ENCODE measurements at regions not wholly inside any gene's neighbourhood (a gene's known extent, or its start where the extent isn't known, plus 50 kb on each side); places are given as distances from the start of the nearest gene placed in this dataset.

DNA sequence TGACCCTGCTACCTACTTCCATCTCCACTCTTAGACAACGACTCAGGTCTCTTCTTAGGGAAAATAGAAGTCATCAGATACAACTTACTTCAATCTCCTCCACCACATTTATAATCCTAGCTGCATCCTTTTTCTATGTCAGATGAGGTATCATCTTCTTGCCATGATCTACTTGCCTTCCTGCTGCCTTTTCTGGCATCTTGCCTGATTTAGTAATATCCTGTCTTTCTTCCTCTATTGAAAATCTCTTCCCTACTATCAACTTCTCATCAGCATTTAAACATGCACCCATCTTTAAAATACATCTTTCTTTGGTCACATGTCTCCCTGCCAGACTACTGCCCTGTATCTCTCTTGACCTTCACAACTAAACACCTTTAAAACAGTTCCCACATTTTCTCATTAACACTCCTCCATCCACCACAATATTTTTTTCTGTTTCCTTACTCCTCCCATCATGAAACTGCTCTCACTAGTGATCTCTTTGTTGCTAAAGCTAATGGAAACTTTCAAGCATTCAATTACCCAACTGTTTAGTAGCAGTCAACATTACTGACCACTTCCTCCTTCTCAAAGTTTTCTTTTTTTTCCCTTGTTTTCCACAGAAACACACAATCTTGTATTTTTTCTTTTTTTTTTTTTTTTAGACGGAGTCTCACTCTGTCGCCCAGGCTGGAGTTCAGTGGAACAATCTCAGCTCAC lies 100.8 kb upstream of the CXorf66 start:
- TF ChIP-seq, protein P1, sequence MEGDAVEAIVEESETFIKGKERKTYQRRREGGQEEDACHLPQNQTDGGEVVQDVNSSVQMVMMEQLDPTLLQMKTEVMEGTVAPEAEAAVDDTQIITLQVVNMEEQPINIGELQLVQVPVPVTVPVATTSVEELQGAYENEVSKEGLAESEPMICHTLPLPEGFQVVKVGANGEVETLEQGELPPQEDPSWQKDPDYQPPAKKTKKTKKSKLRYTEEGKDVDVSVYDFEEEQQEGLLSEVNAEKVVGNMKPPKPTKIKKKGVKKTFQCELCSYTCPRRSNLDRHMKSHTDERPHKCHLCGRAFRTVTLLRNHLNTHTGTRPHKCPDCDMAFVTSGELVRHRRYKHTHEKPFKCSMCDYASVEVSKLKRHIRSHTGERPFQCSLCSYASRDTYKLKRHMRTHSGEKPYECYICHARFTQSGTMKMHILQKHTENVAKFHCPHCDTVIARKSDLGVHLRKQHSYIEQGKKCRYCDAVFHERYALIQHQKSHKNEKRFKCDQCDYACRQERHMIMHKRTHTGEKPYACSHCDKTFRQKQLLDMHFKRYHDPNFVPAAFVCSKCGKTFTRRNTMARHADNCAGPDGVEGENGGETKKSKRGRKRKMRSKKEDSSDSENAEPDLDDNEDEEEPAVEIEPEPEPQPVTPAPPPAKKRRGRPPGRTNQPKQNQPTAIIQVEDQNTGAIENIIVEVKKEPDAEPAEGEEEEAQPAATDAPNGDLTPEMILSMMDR (IDR thresholded peaks at IDR 0.05) = no peak
- TF ChIP-seq POLR2AphosphoS5 (IDR thresholded peaks at IDR 0.05; ENCODE audit: low read depth, low read length) (no peak), SIN3A (IDR thresholded peaks at IDR 0.05; ENCODE audit: borderline replicate concordance, insufficient read depth, low read depth, low read length) (no peak), TCF7L2 (IDR thresholded peaks at IDR 0.05; ENCODE audit: low read depth, low read length) (no peak)
- TF ChIP-seq, protein P2, sequence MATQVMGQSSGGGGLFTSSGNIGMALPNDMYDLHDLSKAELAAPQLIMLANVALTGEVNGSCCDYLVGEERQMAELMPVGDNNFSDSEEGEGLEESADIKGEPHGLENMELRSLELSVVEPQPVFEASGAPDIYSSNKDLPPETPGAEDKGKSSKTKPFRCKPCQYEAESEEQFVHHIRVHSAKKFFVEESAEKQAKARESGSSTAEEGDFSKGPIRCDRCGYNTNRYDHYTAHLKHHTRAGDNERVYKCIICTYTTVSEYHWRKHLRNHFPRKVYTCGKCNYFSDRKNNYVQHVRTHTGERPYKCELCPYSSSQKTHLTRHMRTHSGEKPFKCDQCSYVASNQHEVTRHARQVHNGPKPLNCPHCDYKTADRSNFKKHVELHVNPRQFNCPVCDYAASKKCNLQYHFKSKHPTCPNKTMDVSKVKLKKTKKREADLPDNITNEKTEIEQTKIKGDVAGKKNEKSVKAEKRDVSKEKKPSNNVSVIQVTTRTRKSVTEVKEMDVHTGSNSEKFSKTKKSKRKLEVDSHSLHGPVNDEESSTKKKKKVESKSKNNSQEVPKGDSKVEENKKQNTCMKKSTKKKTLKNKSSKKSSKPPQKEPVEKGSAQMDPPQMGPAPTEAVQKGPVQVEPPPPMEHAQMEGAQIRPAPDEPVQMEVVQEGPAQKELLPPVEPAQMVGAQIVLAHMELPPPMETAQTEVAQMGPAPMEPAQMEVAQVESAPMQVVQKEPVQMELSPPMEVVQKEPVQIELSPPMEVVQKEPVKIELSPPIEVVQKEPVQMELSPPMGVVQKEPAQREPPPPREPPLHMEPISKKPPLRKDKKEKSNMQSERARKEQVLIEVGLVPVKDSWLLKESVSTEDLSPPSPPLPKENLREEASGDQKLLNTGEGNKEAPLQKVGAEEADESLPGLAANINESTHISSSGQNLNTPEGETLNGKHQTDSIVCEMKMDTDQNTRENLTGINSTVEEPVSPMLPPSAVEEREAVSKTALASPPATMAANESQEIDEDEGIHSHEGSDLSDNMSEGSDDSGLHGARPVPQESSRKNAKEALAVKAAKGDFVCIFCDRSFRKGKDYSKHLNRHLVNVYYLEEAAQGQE (IDR thresholded peaks at IDR 0.05; ENCODE audit: insufficient read depth in 1 of 2, low read depth in 2 of 2, low read length in 1 of 2) = no peak
